NCI-H510A (cell line): ENCODE measurements at regions not wholly inside any gene's neighbourhood (a gene's known extent, or its start where the extent isn't known, plus 50 kb on each side); places are given as distances from the start of the nearest gene placed in this dataset.

Source experiments
- DNase-seq: peaks from one replicate; lab custom pipeline; 2025; lab: John Stamatoyannopoulos, UW

DNA sequence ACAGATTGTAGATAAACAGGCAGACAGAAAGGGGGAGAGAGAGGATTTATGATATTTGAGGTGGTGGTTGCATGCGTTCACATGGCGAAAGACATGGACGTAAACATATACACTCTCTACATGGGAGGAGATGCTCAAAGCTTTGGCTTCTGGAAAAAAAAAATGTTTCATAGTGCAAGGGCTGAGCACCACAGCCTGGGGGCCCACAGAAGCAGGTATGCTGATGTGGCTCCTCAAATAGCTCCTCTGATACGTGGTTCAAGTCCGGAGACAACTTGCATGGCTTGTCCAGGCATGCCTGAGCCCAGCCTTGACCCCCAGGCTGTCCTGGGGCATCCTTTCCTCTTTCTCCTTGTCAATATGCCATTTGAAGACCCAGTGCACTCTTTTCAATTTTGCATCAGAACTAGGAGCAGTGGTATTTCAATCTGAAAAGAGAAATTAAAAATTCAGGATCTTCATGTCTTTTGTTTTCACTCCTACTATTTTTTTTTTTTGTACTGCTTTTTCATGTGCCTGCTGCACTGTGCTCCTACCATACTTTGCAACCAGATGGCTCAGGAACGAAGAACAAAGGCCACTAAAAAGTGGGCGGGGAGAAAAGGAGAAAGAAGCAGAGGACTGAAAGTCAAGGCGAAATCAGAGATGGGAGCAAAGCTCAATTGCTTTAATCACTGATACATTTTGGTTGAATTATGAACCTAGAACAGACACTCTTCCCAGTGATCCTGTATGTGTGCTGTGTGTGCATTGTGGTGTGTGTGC is 495.7 kb upstream of the TCF4 start:
- DNase-seq, result no peak

DNA sequence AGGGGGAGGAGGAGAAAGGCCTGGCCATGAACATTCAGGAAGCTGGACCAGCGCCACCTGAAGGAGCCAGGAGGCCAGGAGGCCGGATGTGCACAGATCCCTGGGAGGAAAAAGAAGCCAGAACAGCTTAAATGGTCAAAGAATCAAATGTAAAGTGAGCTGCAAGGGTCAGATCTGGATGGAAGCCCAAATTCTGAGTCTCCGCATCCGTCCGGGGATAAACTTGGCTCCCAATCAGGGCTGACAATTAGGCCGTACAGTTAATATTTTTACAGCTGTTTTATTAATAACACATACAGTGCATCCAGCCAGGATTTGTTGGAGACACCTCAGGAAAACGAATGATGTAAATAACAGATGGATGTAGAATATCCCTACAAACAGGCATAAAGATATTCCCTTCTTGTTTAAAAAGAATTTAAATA is 495.1 kb upstream of the TCF4 start:
- DNase-seq, result no peak

DNA sequence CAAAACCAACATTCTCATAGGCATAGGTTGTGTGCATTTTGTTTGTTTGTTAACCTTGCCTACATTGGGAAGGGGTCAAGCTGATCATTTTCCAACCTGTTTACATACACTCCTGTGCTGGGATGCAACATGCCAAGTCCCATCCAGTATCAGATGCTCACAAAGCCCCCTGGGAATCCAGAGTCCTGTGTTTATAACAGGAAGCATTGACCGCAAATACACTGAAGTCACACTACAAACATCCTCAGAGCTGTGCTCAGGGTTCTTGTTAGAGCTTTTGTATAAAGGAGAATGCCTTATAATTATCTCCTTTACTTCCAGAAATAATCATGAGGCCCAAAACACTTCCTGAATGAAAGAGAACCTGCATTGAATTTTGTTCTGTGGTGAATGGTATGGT is 488.7 kb upstream of the TCF4 start:
- DNase-seq, result no peak

DNA sequence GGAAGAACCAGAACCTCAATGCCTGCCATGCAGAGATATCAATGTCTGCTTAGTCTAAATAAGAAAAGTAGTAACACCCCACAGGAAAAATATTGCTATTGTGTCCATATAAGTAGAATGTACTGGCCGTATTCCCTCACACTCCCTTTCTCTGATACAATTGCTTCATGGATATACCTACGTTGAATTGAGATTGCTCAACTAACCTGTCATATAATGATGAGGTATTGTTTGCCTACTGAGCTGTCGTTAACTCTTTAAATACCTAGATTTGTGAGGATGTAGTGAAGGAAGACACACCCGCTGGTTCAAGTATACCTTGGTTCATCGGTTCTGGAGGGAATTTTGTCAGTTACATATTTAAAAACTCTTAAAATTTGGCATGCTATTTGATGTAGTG is 480.7 kb upstream of the TCF4 start:
- no peak for DNase-seq

DNA sequence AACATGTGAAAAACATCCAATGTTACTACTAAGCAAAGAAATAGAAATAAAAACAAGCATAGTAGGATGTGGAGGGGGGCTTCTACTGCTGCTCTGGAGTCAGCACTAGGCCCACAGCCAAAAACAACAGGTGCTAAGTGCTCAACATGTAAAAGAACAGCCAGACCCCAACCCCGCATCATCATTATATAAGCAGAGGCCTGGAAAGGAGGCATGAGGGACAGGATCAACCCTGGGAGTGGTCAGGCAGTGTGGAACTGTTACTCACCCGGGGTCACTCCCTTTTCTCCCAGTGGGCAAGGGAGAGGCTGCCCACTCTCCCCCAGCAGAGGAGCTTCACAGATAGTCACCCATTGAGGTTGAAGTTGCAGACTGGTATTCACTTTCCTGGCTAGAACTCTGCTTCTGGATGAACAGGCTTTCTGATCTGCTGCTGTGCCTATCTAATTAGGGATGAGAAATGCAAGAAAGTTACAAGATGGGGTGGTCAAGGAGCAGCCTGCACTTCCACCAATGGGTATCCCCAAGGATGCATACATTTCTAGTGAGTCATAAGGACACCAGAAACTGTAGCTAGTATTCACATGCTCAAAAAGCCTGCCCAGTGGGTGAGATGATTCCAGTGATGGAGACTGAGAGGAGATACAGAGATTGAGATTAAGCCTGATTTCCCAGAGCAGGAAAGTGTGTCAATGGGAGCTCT is 480.1 kb upstream of the TCF4 start:
- DNase-seq, result no peak

DNA sequence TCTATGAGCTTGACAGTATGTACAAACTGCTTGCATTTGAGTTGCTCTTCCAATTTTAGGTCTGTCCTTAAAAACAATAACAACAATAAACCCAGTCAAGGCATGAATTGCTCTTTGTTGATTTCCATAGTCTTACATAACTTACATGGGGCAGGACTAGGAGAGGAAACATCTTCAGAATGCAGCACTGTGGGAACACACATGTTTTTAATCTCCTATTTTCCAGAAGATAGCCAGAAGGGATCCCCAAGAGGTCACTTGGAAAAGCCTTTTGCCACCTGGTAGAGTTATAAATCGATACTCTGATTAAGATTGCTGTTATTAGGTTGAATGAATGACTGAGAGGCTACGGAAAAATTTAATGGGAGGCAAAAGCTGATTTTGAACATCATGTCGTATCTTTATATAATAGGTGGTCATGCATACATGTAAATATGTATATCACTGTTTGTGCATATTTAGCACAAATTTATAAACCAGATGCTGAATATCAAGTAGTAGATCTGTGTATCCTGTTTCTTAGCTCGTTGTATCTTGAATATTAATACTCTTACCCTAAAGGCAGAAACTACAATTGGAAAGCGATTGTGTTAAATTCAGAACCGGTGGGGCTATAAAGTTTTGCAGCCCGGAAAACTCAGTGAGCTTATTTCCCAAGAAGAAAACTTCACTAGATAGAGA is 479.4 kb upstream of the TCF4 start:
- no peak for DNase-seq

DNA sequence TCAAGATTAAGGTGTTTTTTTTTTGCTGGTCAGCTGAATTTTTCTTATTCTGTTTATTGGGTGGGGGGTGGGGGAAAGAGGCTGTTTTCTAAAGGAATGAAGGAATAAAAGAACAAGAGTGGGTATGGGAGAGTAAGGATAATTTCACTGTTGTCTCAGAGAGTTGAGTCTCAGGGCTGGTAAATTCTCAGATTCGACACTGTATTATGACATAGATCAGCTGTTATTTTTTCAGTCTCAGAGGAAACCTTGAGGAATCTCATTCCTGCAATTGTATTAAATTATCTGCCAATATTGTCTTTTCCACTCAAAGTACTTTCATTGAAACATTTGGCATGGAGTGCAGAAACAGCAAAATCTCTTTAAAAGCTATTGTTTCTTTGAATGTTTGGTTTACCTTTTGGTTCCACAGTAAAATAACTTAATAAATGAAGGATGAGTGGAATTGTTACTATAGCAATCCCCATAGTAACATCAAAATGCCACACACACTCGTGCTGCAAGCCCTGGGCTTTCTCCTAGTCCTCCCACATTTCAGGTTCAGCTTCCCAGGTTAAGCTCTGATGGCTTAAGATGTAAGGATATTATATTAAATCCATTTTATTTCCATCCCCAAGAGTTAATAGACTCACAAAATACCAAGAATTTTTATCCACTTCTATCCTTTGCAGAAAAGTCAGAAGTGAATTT is 478.7 kb upstream of the TCF4 start:
- no peak for DNase-seq

DNA sequence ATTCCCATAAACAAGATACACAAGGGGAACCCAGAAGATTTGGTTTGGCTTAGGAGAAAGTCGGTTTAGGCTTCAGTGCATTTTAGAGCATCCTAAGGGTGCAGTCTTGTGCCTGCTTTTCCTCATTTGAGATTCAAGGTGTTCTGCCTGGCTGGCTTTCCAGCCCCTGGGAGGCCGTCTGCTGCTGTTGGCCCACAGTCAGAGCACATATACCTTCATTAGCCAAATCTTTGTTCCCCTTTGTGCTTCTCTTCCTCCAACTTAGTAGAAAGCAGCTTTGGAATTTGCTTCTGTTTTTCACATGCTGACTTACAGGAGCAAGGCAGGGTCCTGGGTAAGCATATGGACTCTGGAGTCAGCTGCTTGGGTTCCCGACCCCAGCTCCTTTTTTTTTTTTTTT is 477.1 kb upstream of the TCF4 start:
- DNase-seq, result no peak

DNA sequence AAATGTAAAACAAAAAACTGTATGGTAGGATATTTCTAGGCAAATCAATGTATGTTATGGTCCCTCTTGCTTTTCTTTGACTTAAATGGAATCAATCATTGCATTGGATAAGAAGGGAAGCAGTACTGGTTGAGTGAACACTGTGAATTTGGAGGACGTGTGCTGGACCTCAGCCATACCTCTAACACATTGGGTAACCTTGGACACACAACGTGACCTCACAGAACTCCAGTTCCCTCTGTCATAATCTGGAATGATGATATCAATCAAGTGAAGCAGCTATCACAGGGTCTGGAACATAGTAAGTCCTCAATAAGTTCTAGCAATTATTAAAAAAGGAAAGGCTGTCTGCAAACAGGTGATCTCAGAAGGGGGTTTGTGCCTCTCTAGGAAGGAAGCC is 474.9 kb upstream of the TCF4 start:
- no peak for DNase-seq

DNA sequence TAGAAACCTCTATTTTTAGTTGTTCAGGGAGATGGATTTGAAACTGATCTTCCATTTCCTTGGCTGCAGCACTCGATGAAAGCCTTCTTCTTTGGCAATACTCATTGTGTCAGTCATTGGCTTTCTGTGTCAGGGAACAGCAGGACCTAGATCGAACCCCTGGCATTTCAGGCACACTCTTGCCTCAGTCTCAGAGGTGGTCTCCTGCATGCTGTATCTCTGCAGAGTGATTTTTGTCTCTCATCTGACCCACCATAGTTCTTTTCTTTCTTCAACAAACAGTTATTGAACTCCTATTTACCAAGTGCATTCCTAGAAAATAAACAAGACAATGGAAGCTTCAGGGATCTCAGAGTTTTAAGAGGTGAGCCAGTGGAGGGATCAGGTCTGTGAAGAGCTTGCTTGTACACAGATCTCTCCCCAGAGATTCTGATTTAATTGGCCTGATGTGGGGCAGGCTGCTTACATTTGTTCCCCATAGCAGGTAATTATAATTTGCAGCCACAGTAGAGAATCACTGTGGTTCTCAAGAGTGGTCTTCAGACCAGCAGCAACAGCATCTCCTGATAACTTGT is 473.1 kb upstream of the TCF4 start:
- no peak for DNase-seq

DNA sequence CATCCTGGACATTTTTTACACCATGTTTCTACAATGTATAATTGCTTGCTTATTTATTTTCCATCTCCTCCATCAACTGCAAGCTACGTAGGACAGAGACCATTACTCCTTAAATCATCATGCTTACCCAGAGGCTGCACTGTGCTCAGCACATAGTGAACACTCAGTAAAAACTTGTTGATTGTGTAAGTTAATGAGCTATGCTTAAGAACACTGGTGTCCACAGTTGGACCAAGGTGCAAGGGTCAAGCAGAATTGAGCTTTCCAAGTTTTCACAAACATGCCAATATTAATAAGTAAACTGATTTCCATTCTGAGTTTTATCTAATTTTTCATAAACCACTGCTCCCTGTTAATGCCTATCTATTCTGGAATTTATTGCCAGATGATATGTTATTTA is 464.2 kb upstream of the TCF4 start:
- DNase-seq, result no peak

DNA sequence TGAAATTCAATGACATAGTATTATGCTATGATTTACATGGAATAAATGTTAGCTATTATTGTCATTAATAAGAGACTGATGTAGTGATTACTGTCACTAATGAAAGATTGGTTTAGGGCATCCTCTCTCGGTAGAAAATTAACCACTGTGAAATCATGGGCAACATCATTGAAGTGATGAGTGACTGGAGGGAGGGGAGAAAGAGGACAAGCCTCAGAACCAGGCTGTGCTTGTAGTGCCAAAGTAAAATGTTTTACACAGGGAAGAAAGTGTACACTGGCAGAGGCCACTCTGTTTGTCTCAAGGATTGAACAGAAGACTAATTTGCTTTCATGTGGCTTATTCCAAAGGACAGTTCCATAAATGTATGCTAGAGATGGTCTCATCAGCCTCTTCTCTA is 456.2 kb upstream of the TCF4 start:
- no peak for DNase-seq

DNA sequence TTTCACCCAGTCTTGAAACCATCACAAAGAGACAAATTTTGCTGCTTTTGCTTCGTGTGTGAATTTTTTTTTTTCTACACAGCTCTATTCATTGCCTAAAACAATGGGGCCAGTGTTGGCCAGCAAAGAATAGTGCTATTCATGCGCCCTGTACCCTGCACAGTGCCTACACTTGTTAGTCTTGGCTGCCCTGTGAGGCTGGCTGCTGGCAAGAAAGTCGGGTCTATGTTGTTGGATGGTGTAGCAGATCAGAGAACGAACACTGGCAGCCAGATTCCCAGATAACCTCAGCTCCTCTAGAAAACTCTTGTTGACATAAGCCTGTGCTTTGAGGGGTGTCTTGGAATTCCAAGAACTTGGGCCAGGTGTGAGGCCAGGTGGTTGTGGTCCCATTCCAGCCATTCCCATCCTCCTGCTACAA is 455.7 kb upstream of the TCF4 start:
- DNase-seq, result no peak

DNA sequence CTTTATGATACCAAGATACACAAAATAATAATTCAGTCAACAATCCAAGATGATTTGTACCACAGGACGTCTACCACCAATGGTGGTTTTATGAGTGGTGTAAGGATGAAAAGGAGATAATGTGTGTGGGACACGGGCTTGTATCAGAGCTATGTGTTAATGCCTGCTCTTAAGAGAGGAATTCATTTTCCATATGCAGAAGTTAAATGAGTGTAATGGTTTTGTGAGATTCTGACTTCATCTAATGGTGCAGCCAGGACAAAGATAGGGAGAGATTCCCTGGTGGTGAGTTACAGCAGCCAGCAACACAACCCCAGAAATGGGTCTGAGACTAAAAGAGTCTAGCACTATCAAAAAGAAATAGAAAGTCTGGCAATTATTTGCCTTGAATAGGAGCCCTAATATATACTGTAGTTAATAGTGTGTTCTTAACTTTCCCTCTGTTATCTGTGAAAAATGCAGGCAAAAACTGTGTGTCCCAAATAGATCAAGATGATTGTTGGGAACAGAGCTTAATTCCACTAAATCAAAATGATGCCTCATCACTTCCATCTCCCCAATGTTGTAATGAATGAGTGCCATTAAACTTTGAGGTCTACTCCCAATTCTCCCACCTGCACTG is 455.0 kb upstream of the TCF4 start:
- DNase-seq, result no peak

DNA sequence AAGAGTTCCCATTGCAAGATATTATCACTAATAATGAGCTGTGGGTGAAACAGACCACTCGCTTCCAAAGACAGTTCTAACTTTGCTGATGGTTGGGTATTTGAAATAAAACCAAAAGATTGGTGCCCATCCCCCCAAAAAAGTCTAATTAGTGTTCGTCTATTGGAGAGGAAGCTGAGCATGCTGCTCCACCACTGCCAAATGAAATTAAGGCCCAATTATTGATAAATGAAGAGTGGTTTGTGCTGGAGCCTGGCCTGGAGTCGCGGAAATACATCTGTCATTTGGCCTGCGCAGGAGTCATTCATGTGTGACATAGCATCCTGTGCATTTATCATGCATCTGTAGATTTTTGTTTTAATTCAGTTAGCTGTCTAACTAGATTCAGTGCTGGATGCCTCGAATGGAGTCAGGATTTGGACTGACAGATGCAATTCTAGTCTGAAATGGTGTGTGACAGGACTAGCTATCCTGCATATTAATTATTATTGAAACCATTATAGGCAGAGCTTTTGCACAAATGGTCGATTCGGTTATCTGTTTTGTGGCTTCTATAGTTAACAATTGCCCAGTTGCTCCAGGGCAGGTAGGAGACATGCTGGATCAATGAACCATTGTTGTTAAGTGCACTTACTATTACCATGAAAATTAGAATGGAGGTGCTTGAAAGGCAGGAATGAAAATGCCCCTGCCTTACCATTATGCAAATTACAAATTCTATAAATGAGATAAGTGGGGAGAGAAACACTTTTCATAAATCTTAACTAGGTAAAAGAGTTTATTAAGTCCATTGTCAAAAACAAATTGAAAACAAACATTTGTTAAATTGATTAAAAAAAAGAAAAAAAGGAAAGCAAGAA is 450.4 kb upstream of the TCF4 start:
- DNase-seq, result no peak

DNA sequence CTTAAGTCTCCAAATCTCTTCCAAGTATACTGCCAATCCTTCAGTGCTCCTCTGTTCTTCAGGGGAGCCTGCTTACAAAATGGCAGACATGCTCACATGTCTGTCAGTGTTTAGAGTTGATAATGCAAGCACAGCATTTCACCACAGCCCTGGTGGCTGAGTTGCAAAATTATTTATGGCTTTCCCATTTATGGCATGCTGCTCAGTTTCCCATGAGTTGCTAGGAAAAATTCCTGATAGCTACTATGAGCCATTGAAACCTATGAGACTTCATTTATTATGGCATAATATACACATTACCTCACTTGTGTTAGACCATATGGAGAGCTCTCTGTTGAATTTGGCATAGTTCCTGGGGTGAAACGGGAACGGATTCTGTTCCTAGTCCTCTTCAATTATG is 448.7 kb upstream of the TCF4 start:
- DNase-seq, result no peak

DNA sequence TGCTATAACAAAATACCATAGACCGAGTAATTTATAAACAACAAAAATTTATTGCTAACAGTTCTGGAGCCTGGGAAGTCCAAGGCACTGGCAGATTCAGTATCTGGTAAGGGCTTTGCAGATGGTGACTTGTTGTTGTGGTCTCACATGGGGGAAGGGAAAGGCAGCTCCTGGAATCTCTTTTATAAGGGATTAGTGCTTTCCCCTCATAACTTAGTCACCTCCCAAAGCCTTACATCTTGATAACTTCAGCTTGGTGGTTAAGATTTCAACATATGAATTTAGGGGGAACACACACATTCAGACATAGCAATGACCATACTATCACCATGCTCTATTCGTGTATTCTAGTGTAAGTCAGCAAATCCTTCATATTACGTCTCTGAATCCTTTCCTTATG is 447.6 kb upstream of the TCF4 start:
- DNase-seq, result no peak

DNA sequence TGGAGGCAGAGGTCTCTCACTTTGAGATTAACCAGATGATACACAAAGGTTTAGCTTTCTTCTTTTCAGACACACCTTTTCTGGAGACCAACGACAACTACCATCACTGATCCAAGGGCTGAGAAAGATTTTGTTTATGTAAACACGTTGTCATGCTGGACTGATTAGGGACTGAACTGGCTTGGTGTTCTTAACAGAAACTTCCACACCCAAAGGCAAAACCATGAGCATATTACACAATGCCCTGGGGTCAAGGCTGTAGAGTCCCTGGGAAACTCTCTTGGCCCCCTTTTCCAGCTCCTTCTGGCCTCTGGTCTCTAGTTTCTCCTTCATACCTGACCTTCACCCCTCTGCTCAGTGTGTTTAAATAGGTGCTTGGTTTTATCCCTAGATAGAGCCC is 447.0 kb upstream of the TCF4 start:
- DNase-seq, result no peak

DNA sequence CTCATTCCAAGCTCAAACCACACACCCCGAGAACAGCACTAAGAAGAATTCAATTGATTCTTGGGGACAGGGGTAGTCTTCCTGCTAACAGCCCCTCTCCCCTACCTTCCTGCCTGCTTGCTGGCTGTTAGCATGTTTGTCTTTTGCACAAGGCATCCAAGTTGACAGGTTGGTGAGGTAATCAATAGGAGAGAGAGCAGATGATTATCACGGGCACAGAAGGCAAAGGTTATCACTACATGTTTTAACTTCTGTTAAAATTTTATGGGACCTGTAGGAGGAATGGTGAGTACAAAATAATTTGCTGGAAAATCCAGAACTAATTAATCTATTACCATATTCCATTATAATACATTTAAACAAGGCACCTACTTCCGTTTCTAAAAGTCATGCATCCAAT is 442.1 kb upstream of the TCF4 start:
- DNase-seq, result no peak

DNA sequence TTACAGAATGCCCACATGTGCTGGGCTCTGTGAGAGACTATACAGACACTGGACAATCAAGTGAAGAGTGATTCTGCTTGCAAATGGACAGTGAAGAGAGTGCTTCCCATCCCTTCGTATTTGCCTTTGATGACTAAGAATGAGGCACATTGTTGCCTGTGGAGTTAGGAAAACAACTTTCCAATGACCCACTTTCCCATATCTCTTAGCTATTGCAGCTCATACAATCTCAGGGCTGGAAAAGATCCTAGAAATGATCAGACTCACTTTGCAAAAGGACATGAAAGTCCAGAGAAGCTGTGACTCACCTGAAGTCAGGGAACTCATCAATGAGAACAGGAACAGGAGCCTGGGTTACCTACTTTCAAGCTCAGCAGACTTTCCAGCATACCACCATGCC is 440.5 kb upstream of the TCF4 start:
- no peak for DNase-seq

DNA sequence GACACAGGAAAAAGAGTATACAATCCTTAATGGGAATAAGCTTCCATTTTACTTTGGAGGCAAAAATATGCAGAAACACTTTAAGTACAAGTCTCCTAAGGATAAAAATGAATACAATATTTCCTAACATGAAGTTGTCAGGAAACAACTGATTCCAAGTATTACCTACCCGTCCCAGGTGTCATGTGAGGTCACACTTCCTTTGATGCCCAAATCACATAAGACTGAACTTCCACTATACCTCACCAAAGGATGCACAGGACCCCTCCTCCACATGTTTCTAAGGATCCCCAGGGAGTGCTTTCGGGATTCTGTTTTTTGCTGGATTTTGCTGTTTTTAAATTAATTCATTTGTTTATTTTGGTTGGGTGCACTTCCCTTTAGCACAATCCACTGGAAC is 438.5 kb upstream of the TCF4 start:
- DNase-seq, result no peak
